NCI-H82 (cell line): ENCODE measurements at regions not wholly inside any gene's neighbourhood (a gene's known extent, or its start where the extent isn't known, plus 50 kb on each side); places are given as distances from the start of the nearest gene placed in this dataset.
"Not testable (repeated sequence)": the region's sequence is repeated elsewhere in the genome, so short reads cannot be mapped to it uniquely, and the experiment has no call there.

Experiments
- DNase-seq: peaks from one replicate; lab custom pipeline; 2025; lab: John Stamatoyannopoulos, UW

- no peak for DNase-seq
Observed at GRCh38 chr3:74832925-74833324, 218.5 kb upstream of the CNTN3 start.

GRCh38 chr3:74830845-74831244 is 216.4 kb upstream of the CNTN3 start:
- not testable (repeated sequence) for DNase-seq

GRCh38 chr3:74825404-74825803 is 210.9 kb upstream of the CNTN3 start:
- not testable (repeated sequence) for DNase-seq

GRCh38 chr3:74824366-74824765 is 209.9 kb upstream of the CNTN3 start:
- no peak for DNase-seq

- no peak for DNase-seq
Observed at GRCh38 chr3:74814181-74814580, 199.7 kb upstream of the CNTN3 start.

- no peak for DNase-seq
Observed at GRCh38 chr3:74812756-74813155, 198.3 kb upstream of the CNTN3 start.

GRCh38 chr3:74808506-74809275 is 194.2 kb upstream of the CNTN3 start:
- no peak for DNase-seq

- DNase-seq: no peak
Observed at GRCh38 chr3:74801924-74802323, 187.5 kb upstream of the CNTN3 start.

- no peak for DNase-seq
Observed at GRCh38 chr3:74789111-74789510, 174.7 kb upstream of the CNTN3 start.

- no peak for DNase-seq
Observed at GRCh38 chr3:74787011-74787410, 172.6 kb upstream of the CNTN3 start.

- no peak for DNase-seq
Observed at GRCh38 chr3:74771401-74771800, 156.9 kb upstream of the CNTN3 start.

GRCh38 chr3:74768010-74768409 is 153.6 kb upstream of the CNTN3 start:
- DNase-seq: no peak

- DNase-seq: no peak
Observed at GRCh38 chr3:74766405-74766804, 151.9 kb upstream of the CNTN3 start.

GRCh38 chr3:74763830-74764229 is 149.4 kb upstream of the CNTN3 start:
- no peak for DNase-seq

- DNase-seq: no peak
Observed at GRCh38 chr3:74756674-74757073, 142.2 kb upstream of the CNTN3 start.

GRCh38 chr3:74752290-74752689 is 137.8 kb upstream of the CNTN3 start:
- DNase-seq: no peak

- no peak for DNase-seq
Observed at GRCh38 chr3:74751775-74752174, 137.3 kb upstream of the CNTN3 start.

GRCh38 chr3:74750901-74751300 is 136.4 kb upstream of the CNTN3 start:
- DNase-seq: no peak

- DNase-seq: no peak
Observed at GRCh38 chr3:74739242-74739641, 124.8 kb upstream of the CNTN3 start.

GRCh38 chr3:74722211-74722610 is 107.8 kb upstream of the CNTN3 start:
- no peak for DNase-seq

GRCh38 chr3:74713977-74714376 is 99.5 kb upstream of the CNTN3 start:
- DNase-seq: no peak

- DNase-seq: no peak
Observed at GRCh38 chr3:74711913-74712512, 97.6 kb upstream of the CNTN3 start.

GRCh38 chr3:74709951-74710350 is 95.5 kb upstream of the CNTN3 start:
- DNase-seq: no peak
